GM12891 (cell line): ENCODE measurements at regions not wholly inside any gene's neighbourhood (a gene's known extent, or its start where the extent isn't known, plus 50 kb on each side); places are given as distances from the start of the nearest gene placed in this dataset.
"Not testable (repeated sequence)": the region's sequence is repeated elsewhere in the genome, so short reads cannot be mapped to it uniquely, and the experiment has no call there.

Source experiments
- DNase-seq: peaks from one replicate; pipeline ENCODE4 v3.0.0; 2011; ENCODE audit warnings: low spot score; ENCODE audit not compliant: insufficient read length
- FAIRE-seq: peaks from 2 replicates; lab custom pipeline; 2011; peaks lifted over from hg19 to GRCh38; lab: Jason Lieb, UNC
- PAX5 ChIP-seq: IDR thresholded peaks from 2 replicates; pipeline ENCODE4 v1.6.1; 2011; ENCODE audit warnings: low read length, moderate library complexity, mild to moderate bottlenecking; ENCODE audit not compliant: insufficient read depth, severe bottlenecking
- POLR2A ChIP-seq: IDR thresholded peaks from 2 replicates; pipeline ENCODE4 v1.6.1; 2011; ENCODE audit warnings: low read depth, low read length, control low read depth
- POLR2AphosphoS5 ChIP-seq: IDR thresholded peaks from 2 replicates; pipeline ENCODE4 v1.6.1; 2011; ENCODE audit warnings: low read depth, low read length, control low read depth
- POU2F2 ChIP-seq: IDR thresholded peaks from 2 replicates; pipeline ENCODE4 v1.6.1; 2011; ENCODE audit warnings: low read depth, mild to moderate bottlenecking, control low read depth, low read length, moderate library complexity
- SPI1 ChIP-seq: IDR thresholded peaks from 2 replicates; pipeline ENCODE4 v1.6.1; 2011; ENCODE audit warnings: low read depth, low read length, control low read depth
- TAF1 ChIP-seq: IDR thresholded peaks from 2 replicates; pipeline ENCODE4 v1.6.1; 2011; ENCODE audit warnings: low read depth, low read length, control low read depth

DNA sequence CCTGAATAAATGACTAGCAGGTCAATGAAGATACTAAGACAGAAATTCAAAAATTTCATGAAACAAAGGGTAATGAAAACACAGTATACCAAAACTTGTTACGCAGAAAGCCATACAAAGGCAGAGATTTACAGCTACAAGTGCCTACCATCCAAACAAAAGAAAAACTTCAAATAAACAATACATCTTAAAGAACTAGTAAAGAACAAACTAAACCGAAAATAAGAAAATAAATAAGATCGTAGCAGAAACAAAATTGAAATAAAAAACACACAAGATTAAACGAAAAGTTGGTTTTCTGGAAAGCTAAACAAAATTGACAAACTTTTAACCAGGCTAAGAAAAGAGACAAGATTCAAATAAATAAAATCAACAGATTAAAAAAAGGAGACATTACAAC lies 51.5 kb downstream of the VPREB1 start:
- not testable (repeated sequence) for DNase-seq, FAIRE-seq

DNA sequence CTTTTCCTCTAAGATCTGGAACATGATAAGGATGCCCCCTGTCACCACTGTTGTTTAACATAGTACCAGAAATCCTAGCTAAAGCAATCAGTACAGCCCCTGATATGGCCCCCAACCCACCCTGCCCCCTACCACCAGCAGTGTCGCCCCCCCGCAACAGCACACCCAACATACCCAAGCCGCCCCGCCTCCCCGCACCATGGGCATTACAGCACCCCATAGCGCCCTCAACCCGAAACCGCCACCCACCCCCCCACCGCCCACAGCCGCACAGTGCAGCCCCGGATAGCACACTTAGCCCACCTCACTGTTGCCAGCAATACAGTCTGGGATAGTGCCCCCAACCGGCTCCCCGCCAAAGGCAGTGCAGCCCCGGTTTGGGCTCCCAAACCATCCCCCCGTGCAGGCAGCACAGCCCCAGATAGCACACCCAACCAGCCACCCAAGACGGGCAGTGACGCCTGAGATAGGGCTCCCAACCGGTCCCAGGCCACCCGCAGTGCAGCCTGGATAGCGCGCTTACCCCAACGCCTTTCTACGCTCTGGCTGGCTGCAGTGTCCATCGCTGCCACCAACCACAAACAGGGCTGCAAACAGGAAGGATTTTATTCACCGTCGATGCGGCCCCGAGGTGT lies 52.7 kb downstream of the VPREB1 start:
- not testable (repeated sequence) for FAIRE-seq, DNase-seq

GRCh38 chr22:22297794-22298653 lies 53.4 kb downstream of the VPREB1 start:
- DNase-seq, FAIRE-seq: not testable (repeated sequence)

DNA sequence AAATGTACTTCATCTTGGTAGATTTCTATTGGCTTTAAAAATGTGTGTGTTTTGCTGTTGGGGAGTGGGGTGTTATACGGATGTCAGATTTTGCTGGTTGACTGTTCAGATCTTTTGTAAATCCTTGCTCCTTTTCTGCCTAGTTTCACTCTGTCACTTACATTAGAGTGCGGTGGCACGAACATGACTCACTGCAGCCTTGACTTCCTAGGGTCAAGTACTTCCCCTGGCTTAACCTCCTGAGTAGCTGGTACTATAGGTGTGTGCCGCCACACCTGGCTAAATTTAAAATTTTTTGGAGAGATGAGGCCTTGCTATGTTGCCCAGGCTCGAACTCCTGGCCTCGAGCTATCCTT lies 54.0 kb downstream of the VPREB1 start:
- not testable (repeated sequence) for FAIRE-seq, DNase-seq

DNA sequence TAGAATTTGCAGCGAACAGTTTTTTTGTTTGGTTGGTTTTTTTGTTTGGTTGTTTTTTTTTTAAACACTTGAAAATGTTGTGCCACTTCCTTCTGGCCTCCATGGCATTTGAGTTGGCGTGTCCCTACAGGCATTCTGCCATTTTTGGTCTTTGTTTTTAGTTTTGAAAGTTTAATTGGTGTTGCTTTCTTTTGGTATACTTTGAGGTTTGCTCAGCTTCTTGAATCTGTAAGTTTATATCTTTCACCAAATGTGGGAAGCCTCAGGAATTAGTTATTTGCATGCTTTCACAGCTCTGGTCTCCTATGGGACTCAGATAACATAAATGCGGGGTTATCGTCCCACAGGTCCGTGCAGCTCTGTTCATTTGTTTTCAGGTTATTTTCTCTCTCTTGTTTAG lies 55.9 kb downstream of the VPREB1 start:
- DNase-seq, FAIRE-seq: not testable (repeated sequence)

DNA sequence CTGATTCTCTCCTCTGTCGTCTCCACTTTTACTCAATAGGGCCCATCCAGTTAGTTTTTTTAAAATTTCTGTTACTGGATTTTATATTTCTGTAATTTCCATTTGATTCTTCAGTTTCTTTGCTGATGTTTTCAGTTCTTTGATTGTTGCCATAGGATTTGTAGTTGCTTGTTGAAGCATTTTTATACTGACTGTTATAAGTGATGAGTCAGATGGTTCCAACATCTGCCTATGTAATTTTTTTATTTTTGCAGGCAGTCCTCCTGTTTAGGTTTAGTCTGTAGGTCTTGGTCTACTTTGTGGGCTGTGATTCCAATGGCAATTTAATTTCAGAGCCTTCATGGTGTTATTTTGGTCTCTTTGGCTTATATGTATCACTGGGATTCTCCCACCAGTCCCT lies 56.4 kb downstream of the VPREB1 start:
- FAIRE-seq, DNase-seq: not testable (repeated sequence)

DNA sequence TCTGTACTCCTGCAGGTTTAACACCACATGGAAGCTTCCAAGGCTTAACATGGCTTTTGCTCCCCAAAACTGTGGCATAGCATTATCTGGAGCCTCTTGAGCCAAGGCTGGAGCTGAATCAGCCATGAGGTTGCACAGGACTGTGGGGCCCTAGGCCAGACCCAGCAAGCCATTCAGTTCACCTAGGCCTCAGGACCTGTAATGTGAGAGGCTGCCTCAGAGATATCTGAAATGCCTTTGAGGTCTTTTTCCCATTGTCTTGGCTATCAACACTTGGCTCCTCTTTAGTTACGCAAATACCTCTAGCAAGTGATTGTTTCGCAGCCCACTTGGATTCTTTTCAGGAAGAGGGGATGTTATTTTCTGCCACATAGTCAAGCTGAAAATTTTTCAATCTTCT lies 72.0 kb downstream of the VPREB1 start:
- DNase-seq (no peak), FAIRE-seq (no peak)
- TF ChIP-seq POLR2A: no peak
- no peak for TF ChIP-seq POU2F2
- TF ChIP-seq SPI1: no peak
- no peak for TF ChIP-seq PAX5
- TF ChIP-seq TAF1: no peak
- TF ChIP-seq POLR2AphosphoS5: no peak

GRCh38 chr22:22318723-22319465 lies 74.3 kb downstream of the VPREB1 start:
- no peak for DNase-seq
- no peak for TF ChIP-seq POLR2A
- TF ChIP-seq TAF1: no peak
- no peak for TF ChIP-seq SPI1
- no peak for TF ChIP-seq POU2F2
- no peak for TF ChIP-seq PAX5
- TF ChIP-seq POLR2AphosphoS5: no peak
- FAIRE-seq: no peak

GRCh38 chr22:22321743-22322611 lies 77.4 kb downstream of the VPREB1 start:
- DNase-seq: peak; percentile 59
- FAIRE-seq: peak; percentile 98

- DNase-seq: no peak
- no peak for TF ChIP-seq POLR2A
- no peak for TF ChIP-seq PAX5
- no peak for TF ChIP-seq POLR2AphosphoS5
- no peak for TF ChIP-seq TAF1
- no peak for TF ChIP-seq POU2F2
- no peak for TF ChIP-seq SPI1
- no peak for FAIRE-seq
These were observed 78.2 kb downstream of the VPREB1 start for GRCh38 chr22:22322792-22323191.

DNA sequence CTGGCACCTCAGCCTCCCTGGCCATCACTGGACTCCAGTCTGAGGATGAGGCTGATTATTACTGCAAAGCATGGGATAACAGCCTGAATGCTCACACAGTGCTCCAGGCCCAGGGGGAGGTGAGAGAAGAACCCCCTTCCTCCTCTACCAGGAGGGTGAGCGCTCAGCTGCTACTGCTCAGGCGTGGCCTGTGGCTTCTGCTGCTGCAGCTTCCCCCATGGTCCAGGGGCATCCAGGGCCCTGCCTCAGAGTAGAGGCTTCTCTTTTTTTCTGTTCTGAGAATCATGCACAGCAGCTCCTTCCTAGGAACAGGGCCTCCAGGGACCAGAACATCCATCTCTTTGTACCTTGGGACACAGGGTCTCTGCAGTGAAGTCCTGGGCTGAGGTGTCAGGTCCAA lies 83.1 kb downstream of the VPREB1 start:
- TF ChIP-seq POLR2AphosphoS5 (no peak), POLR2A (no peak), POU2F2 (no peak), PAX5 (no peak), TAF1 (no peak), SPI1 (no peak)
- FAIRE-seq: peak; percentile 20

More for the DNA sequence above, 83.1 kb downstream of the VPREB1 start:
- no peak for DNase-seq
